ENCODE measurements at regions not wholly inside any gene's neighbourhood (a gene's known extent, or its start where the extent isn't known, plus 50 kb on each side); places are given as distances from the start of the nearest gene placed in this dataset.

GRCh38 chr9:71403106-71403505 lies 281.7 kb upstream of the TRPM3 start:
- no peak for TF ChIP-seq CTCF (IDR thresholded peaks at IDR 0.05; ENCODE audit: low read depth, low read length, poor library complexity, severe bottlenecking)
- no peak for TF ChIP-seq EZH2phosphoT487 (IDR thresholded peaks at IDR 0.05; ENCODE audit: borderline replicate concordance, low read length)
